Right lobe of liver (tissue), 4 donors: ENCODE measurements at regions not wholly inside any gene's neighbourhood (a gene's known extent, or its start where the extent isn't known, plus 50 kb on each side); places are given as distances from the start of the nearest gene placed in this dataset.

Source experiments
- POLR2A ChIP-seq: fragments of 450-650 bp; IDR thresholded peaks from one replicate; pipeline ENCODE4 v1.6.1; 2017; ENCODE audit warnings: antibody characterized with exemption, mild to moderate bottlenecking
- TF ChIP-seq, protein P1 (sequence below), 4 donors: fragments of 200-600 bp in 3 of 4; fragments of 450-650 bp in 1 of 4; IDR thresholded peaks; one replicate each; pipeline versions ENCODE4 v1.5.1 to v1.8.0; 2016 to 2022; ENCODE audit warnings: antibody characterized with exemption in 4 of 4, mild to moderate bottlenecking in 2 of 4
- donor health status: DM: no; HTN: no; CAD: no.
- donor health status: DM: no; HTN: no; CAD: no.
- donor health status: DM: no; HTN: yes; CAD: no.

DNA sequence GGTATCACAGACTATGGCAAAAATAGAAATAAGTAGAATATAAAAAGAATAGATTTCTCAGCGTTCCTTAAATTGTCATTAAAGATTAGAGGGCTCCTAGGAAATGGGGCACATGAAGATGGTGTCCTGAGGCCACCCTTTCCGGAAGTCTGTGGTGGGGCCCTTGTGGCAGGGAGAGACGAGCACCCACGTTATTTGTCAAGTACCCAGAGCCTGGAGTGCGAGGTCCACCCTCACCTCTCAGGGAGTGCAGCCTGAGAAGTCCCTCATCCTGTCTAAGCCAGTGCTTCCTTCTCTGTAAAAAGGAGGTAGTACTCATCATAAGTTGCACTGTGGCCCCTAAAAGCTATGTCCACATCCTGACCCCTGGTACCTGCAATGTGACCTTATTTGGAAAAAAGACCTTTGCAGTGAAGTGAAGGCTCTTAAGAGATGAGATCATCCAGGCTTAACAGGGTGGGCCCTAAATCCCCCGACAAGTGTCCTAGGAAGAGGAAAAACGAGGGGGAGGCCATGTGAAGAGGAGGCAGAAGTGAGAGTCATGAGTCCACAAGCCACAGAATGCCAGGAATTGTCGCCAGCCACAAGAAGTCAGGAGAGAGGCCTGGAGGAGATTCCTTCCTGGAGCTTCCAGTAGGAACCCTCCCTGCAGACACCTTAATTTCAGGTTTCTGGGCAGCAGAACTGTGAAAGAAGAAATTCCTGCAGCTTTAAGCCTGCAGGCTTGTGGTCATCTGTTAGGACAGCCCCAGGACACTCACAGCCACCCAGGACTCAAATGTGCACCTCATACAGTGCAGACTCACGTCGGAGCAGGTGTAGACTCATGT, 76.8 kb upstream of the CCND1 start:
- TF ChIP-seq, protein P1, sequence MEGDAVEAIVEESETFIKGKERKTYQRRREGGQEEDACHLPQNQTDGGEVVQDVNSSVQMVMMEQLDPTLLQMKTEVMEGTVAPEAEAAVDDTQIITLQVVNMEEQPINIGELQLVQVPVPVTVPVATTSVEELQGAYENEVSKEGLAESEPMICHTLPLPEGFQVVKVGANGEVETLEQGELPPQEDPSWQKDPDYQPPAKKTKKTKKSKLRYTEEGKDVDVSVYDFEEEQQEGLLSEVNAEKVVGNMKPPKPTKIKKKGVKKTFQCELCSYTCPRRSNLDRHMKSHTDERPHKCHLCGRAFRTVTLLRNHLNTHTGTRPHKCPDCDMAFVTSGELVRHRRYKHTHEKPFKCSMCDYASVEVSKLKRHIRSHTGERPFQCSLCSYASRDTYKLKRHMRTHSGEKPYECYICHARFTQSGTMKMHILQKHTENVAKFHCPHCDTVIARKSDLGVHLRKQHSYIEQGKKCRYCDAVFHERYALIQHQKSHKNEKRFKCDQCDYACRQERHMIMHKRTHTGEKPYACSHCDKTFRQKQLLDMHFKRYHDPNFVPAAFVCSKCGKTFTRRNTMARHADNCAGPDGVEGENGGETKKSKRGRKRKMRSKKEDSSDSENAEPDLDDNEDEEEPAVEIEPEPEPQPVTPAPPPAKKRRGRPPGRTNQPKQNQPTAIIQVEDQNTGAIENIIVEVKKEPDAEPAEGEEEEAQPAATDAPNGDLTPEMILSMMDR (IDR thresholded peaks at IDR 0.05), result no peak
- TF ChIP-seq POLR2A, result no peak
